Stimulated activated CD8-positive, alpha-beta memory T cell treated with anti-CD3 and anti-CD28 coated beads, Interleukin-4, amount 100 ng/mL, for 1 hour (primary cell): ENCODE measurements at regions not wholly inside any gene's neighbourhood (a gene's known extent, or its start where the extent isn't known, plus 50 kb on each side); places are given as distances from the start of the nearest gene placed in this dataset.
"Not testable (repeated sequence)": the region's sequence is repeated elsewhere in the genome, so short reads cannot be mapped to it uniquely, and the experiment has no call there.

Experiments used
- DNase-seq, 2 donors: peaks; one replicate each; pipeline ENCODE4 v3.0.0-alpha.2; 2020; ENCODE audit warnings: low read depth in 2 of 2, low spot score in 1 of 2

GRCh38 chr12:75812271-75813018, 219.1 kb downstream of the PHLDA1 start:
- DNase-seq, result no peak

DNA sequence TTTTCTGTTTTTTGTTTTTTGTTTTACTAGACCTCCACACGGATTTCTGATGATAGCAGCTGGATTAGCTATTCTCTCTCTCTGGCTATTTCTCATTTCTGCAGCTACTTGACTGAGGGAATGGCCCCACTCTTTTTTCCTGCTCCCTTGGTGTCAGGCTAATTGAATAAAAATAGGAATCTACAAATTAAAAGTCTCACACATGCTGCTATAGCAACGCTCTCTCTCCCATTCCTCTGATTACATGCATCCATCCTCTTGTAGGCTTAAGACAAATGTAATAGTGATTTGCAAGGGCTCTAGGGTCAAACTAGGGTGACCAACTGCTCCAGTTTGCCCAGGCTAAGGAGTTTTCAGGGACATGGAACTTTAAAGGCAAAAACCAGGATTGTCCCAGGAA, 221.8 kb downstream of the PHLDA1 start:
- no peak for DNase-seq

DNA sequence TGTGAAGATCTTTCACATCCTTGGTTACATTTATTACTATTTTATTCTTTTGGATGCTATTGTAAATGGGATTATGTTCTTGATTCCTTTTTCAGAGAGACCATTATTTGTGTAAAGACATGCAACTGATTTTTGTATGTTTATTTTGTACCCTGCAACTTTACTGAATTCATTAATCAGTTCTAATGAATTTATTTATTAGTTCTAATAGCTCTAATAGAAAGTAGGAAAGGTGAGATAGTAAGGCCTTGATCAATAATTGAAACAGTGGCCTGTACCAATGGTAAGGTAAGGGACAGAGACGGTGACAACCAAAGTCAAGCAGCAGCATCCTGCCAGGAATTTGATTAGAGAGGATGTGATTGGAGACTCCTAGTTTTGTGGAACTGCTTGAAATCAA, 224.1 kb downstream of the PHLDA1 start:
- no peak for DNase-seq

DNA sequence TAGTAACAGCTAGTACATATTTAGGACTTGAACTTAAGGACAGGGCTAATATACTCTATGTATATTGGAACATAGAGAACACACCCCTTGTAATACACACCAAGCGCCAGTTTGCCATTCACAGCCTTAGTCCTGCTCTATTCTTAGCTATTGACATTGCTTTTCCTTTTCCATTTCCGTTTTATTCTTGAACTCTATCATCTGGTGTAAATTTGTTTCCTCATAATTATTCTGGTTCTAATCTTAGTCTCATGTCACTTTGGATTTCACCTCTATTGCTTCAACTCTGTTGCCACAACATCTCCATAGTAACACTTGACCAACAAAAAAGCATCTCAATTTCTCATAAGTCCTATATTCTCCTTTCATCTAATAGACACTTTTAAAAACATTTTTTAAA, 225.7 kb downstream of the PHLDA1 start:
- DNase-seq, result no peak

DNA sequence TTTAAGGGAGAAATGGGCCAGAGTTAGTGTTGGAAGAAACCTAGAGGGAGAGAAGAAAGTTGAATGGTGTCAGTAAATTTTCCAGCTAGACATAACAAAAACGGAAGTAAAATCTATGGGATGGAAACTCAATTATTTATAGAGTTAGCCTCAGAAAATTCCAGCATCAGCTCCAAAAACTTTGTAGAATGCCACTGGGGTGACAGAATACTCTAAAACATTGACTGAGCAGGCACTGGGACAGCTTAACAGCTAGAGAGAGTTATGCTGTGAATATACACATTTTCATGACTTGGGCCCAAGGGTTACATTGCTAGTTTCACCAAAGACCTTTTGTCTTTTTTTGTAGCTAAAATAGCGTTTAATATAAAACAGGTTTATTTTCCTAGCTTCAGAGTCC, 226.3 kb downstream of the PHLDA1 start:
- no peak for DNase-seq

DNA sequence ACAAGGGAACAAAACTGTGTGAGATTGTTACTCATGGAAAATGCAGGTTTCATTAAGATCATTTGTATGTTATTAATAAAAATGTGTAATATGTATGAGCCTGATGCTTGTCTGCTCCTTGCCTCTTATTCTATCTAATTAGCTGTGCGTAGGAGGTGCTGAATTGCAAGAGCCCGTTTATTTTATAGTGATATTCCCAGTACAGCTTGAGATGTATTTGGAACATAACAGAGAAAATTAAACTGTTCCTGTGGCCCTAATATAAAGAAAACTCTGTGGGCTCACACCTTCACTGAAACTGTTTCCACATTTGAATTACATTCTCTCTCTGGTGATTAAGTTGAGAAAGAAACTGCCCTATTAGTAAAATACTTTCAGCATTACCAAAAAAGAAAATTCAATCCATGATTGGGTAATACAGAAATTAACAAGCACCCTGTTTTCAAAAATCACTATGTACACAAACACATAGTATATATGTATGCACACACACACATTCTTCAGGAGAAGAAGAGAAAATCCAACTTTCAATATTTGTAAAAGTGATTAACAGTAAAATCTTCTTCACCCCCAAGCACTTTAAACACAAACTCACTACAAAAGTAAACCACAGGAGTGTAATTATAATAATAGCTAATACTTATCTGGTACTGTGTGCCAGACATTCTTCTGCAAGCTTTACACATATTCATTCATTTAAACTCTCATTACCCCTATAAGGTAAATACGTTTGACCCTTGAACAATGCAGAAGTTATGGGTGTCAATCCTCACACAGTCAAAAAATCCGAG, 233.2 kb downstream of the PHLDA1 start:
- DNase-seq, result no peak

- DNase-seq, result no peak
Measured at GRCh38 chr12:75795125-75795524, 236.5 kb downstream of the PHLDA1 start.

- DNase-seq, result no peak
Measured at GRCh38 chr12:75792687-75793086, 238.9 kb downstream of the PHLDA1 start.

DNA sequence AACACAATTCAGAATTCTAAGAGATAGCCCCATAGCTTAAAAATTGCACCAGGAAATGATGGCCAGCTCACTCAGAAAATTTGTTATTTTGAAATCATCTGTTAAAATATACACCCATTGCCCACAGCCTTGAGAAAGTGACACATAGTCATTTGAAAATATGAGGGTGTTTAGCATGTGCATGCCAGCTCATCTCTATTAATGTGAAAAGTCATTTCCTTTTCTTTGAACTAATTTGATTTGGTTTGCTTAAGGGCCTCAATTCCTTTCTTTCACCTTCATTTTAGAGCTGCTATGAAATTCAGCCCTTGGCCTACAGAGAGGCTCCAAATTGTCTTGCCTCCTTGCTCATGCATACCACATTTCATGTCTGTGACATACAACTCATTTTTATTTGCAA, 241.4 kb downstream of the PHLDA1 start:
- no peak for DNase-seq

- not testable (repeated sequence) for DNase-seq
Measured at GRCh38 chr12:75787146-75787545, 244.4 kb downstream of the PHLDA1 start.

- DNase-seq, result no peak
Measured at GRCh38 chr12:75786070-75786469, 245.5 kb downstream of the PHLDA1 start.

DNA sequence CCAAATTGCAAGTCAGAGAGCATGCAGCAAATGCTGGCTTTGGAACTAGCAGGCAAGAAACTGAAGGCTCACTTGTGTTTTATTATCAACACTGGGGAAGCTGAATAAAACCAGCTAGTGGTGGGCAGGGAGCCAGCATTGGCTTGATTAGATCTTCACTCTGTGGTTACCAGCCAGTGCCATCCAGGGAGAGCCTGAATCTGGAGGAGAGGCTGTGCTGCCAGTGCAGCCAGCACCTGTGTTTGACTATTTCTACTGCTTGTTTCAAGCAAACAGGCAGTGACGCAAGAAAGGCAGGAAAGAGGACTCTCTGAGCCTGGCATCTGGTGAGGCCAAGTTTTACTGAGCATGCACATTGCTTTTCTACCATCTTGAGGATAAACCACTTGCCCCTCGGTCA, 247.0 kb downstream of the PHLDA1 start:
- no peak for DNase-seq

GRCh38 chr12:75783093-75783877, 248.3 kb downstream of the PHLDA1 start:
- no peak for DNase-seq

DNA sequence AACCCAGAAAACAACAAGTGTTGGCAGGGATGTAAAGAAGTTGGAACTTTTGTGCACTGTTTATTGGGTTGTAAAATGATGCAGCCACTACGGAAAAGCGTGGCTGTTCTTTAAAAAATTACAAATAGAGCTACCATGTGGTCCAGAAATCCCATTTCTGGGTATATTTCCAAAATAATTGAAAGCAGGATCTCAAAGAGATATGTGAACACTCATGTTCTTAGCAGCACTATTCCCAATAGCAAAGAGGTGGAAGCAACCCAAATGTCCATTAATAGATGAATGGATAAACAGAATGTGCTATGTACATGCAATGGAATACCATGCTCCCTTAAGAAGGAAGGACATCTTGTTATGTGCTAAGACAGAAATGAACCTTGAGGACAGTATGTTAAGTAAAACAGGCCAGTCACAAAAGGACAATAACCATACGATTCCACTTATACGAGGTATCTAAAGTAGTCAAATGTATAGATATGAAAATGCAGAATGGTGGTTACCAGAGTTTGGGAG, 249.5 kb downstream of the PHLDA1 start:
- DNase-seq, result no peak

DNA sequence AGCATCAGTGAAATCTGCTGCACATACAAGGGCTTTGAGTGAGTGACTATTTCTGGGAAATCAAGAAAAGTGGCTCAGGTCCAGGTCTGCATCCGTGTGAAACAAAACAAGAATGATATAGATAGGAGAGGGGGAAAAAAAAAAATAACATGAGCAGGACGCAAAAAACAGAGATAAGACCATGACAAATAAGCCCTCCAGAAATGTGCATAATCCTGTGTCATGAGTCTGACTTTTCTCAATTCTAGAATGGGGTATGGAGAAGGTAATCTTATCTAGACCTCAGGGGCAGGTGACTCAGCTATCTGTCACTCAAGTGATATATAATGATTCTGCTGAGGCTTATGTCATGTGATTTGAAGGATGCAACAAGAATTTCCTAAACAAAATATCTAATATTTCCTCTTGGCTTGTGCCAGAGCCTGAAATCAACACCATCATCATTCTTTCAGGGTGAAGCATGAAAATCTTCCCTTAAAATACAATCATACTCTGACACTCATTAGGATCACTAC, 250.0 kb downstream of the PHLDA1 start:
- DNase-seq, result no peak

DNA sequence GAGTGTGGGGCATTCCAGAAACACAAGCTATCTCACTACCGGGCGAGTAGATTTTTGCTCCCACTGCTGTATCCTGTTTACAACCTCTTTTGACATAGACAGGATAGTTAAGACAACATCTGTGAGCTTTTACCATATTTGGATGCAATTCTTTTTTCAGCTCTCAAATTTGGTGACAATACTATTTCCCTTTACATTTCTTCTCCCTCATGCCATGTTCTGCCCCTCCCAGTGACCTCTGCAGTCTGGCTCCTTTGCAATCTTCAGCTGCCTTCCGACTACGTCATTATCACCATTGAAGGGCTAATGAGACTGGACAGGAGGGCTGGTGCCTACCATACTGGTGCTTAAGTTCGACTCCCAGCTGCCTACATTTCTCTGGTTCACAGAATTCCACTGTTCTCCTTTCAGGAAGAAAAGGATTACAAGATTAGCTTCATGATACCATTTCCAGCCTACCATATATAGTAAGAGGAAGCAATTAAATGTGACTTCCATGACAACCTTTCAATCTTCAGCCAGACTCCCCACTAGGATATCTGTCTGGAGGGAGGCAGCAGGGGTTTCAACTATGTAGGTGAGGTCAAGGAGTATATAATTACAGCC, 251.6 kb downstream of the PHLDA1 start:
- DNase-seq, result no peak

- no peak for DNase-seq
Measured at GRCh38 chr12:75774261-75775052, 257.1 kb downstream of the PHLDA1 start.

DNA sequence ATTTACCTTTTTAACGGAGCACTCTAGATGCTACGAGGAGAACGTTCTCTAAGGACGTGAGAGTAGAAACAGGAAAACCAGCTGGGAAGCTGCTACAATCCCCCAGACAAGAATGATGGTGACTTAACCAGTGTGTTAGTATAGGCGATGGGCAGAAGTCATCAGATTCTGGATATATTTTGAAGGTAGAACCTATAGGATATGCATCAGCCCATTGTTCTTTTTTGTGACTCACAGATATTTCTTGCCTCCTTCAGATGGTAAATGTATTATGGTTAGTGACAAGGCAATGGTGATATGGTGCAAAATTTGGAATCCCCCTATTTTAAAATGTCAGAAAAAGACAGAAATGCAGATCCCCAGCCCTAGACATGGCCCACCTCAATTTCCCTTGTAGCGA, 258.2 kb downstream of the PHLDA1 start:
- DNase-seq, result no peak

- no peak for DNase-seq
Measured at GRCh38 chr12:75771023-75771422, 259.6 kb upstream of the KRR1 start.

DNA sequence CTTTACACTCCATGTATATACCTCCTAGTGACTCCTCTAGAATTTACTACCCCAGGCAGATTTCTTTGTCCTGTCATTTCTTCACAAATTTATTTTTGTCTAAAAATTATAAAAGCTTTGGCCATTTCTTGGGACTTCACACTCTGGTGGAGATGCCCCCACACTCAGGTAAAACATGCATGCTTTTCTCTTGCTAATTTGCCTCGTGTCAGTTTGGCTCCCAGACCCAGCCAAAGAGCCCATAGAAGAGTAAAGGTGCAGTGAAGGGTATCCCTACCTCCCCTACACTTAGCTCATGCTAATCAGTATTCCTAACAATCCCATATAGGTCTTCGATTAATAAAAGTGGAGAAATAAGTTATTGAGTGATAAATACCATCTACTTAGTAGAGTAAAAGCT, 256.5 kb upstream of the KRR1 start:
- DNase-seq, result no peak
